Thyroid gland (tissue), 4 donors: ENCODE measurements at regions not wholly inside any gene's neighbourhood (a gene's known extent, or its start where the extent isn't known, plus 50 kb on each side); places are given as distances from the start of the nearest gene placed in this dataset.

Experiments
- DNase-seq, 2 donors: peaks; one replicate each; pipeline ENCODE4 v3.0.0-alpha.2; 2019
- H3K27ac ChIP-seq, 3 donors: fragments of 200-600 bp; sonication (generic); 1 replicate in 2 of 3; 2 replicates in 1 of 3; pipeline ENCODE4 v1.5.1; 2016 to 2019; ENCODE audit warnings: mild to moderate bottlenecking in 1 of 3, moderate library complexity in 1 of 3
- H3K27me3 ChIP-seq: fragments of 200-600 bp; sonication (generic); one replicate; pipeline ENCODE4 v1.5.1; 2019
- H3K36me3 ChIP-seq, 2 donors: fragments of 200-600 bp; sonication (generic); one replicate each; pipeline ENCODE4 v1.5.1; 2016 to 2019
- H3K4me1 ChIP-seq, 2 donors: fragments of 200-600 bp; sonication (generic); one replicate each; pipeline ENCODE4 v1.5.1; 2017 to 2019
- H3K4me3 ChIP-seq, 3 donors: fragments of 200-600 bp; sonication (generic); replicated peaks in 1 of 3; 1 replicate in 2 of 3; 2 replicates in 1 of 3; pipeline ENCODE4 v1.5.1; 2016; ENCODE audit warnings: mild to moderate bottlenecking in 1 of 3
- H3K9me3 ChIP-seq: fragments of 200-600 bp; sonication (generic); one replicate; pipeline ENCODE4 v1.5.1; 2017
- CTCF ChIP-seq, 6 experiments: fragments of 200-600 bp in 3 of 6; fragments of 450-650 bp in 3 of 6; sonication (generic) in 3 of 6; IDR thresholded peaks; one replicate each; pipeline ENCODE4 v1.5.1; 2016 to 2019; ENCODE audit warnings: antibody characterized with exemption in 6 of 6, mild to moderate bottlenecking in 2 of 6, inconsistent platforms in 1 of 6, moderate library complexity in 1 of 6
- POLR2A ChIP-seq, 2 donors: fragments of 450-650 bp; IDR thresholded peaks; one replicate each; pipeline ENCODE4 v1.6.1; 2017; ENCODE audit warnings: antibody characterized with exemption in 2 of 2, mild to moderate bottlenecking in 2 of 2, moderate library complexity in 1 of 2
- WGBS, 2 donors: methylation state at CpG; one replicate each; pipeline ENCODE4 v1.1.5; 2017; 5-methylcytosine and 5-hydroxymethylcytosine counted together
- intact Hi-C: fragments of 100-400 bp; cut with DNase I; formaldehyde crosslinking; loops from one replicate; pipeline ENCODE4 v1.15.1; 2023

GRCh38 chr1:115492019-115492595 lies 149.7 kb upstream of the VANGL1 start:
- no peak for TF ChIP-seq POLR2A (IDR thresholded peaks at IDR 0.05)
- no peak for TF ChIP-seq CTCF (IDR thresholded peaks at IDR 0.05)
- H3K4me3 ChIP-seq, result no peak overlapping the region
- H3K4me1 ChIP-seq, result peaks cover 36 to 54% of the 10 kb centered on the region in 2 donors
- peak overlapping the region; percentile 31 to 76 (median 58) for H3K27ac ChIP-seq
- no peaks in the 10 kb centered on the region for H3K36me3 ChIP-seq
- no peaks in the 10 kb centered on the region for H3K27me3 ChIP-seq
- H3K9me3 ChIP-seq, result no peaks in the 10 kb centered on the region
- DNase-seq, result no peak
- 37 to 43% methylated on average over 4 of the region's 4 CpGs for WGBS, 2 donors
- intact Hi-C loops, result loop anchor here (10.0 kb wide), 1 partner anchor 623 kb away; the partner anchor contains the start of gene MAB21L3

- Histone ChIP-seq H3K27ac (peak overlapping the region; percentile 31 to 76 (median 58)), H3K9me3 (no peaks in the 10 kb centered on the region), H3K4me3 (no peak overlapping the region), H3K4me1 (peaks cover 29 to 48% of the 10 kb centered on the region in 2 donors), H3K36me3 (no peaks in the 10 kb centered on the region), H3K27me3 (no peaks in the 10 kb centered on the region)
- WGBS, 2 donors, result 52 to 53% methylated on average over 8 to 9 of the region's 9 CpGs
- peak; percentile 57 to 70 for DNase-seq
- TF ChIP-seq POLR2A (IDR thresholded peaks at IDR 0.05) (no peak), CTCF (IDR thresholded peaks at IDR 0.05) (no peak)
- intact Hi-C loops, result loop anchor here (10.0 kb wide), 1 partner anchor 623 kb away; the partner anchor contains the start of gene MAB21L3
Measured at GRCh38 chr1:115491298-115492018, 150.3 kb upstream of the VANGL1 start.

GRCh38 chr1:115479055-115479482 lies 141.0 kb upstream of the NGF start:
- no peak overlapping the region for H3K4me3 ChIP-seq
- no peaks in the 10 kb centered on the region for H3K9me3 ChIP-seq

GRCh38 chr1:115477071-115477470 lies 139.0 kb upstream of the NGF start:
- no peaks in the 10 kb centered on the region for H3K36me3 ChIP-seq
- H3K9me3 ChIP-seq, result no peaks in the 10 kb centered on the region
- 87 to 91% methylated on average over 6 to 7 of the region's 7 CpGs for WGBS, 2 donors
- intact Hi-C loops, result no loop called here
- no peak for DNase-seq
- no peak overlapping the region for H3K4me3 ChIP-seq
- peaks cover 0 to 8% of the 10 kb centered on the region in 2 donors for H3K4me1 ChIP-seq
- H3K27me3 ChIP-seq, result no peaks in the 10 kb centered on the region
- TF ChIP-seq POLR2A (IDR thresholded peaks at IDR 0.05) (no peak), CTCF (IDR thresholded peaks at IDR 0.05) (no peak)
- H3K27ac ChIP-seq, result no peak overlapping the region

More at GRCh38 chr1:115479055-115479482, 141.0 kb upstream of the NGF start:
- Histone ChIP-seq H3K27ac (no peak overlapping the region), H3K4me1 (peaks cover 0 to 8% of the 10 kb centered on the region in 2 donors), H3K36me3 (no peaks in the 10 kb centered on the region), H3K27me3 (no peaks in the 10 kb centered on the region)
- TF ChIP-seq POLR2A (IDR thresholded peaks at IDR 0.05), result no peak
- TF ChIP-seq CTCF (IDR thresholded peaks at IDR 0.05), result no peak
- intact Hi-C loops, result no loop called here
- DNase-seq, result peak; percentile 54 to 74
- 6 to 39% methylated on average over 9 to 15 of the region's 22 CpGs for WGBS, 2 donors

- Histone ChIP-seq H3K27me3 (no peaks in the 10 kb centered on the region), H3K4me3 (no peak overlapping the region), H3K9me3 (no peaks in the 10 kb centered on the region), H3K4me1 (peaks cover 0 to 8% of the 10 kb centered on the region in 2 donors), H3K36me3 (no peaks in the 10 kb centered on the region), H3K27ac (no peak overlapping the region)
- intact Hi-C loops, result no loop called here
- WGBS, 2 donors, result 20 to 95% methylated on average over 1 to 2 of the region's 2 CpGs
- DNase-seq, result no peak
- TF ChIP-seq CTCF (IDR thresholded peaks at IDR 0.05) (no peak), POLR2A (IDR thresholded peaks at IDR 0.05) (no peak)
Measured at GRCh38 chr1:115476616-115477015, 138.6 kb upstream of the NGF start.
